Heart left ventricle (tissue), 13 donors: ENCODE measurements at regions not wholly inside any gene's neighbourhood (a gene's known extent, or its start where the extent isn't known, plus 50 kb on each side); places are given as distances from the start of the nearest gene placed in this dataset.

ENCODE experiments used
- CTCF ChIP-seq, 12 donors: fragments of 200-600 bp; sonication (generic) in 4 of 12; IDR thresholded peaks; one replicate each; pipeline versions ENCODE4 v1.5.0 to v1.8.0; 2018 to 2022; ENCODE audit warnings: antibody characterized with exemption in 12 of 12, mild to moderate bottlenecking in 5 of 12
- POLR2A ChIP-seq, 2 donors: fragments of 450-650 bp; IDR thresholded peaks; one replicate each; pipeline ENCODE4 v1.6.1; 2017; ENCODE audit warnings: antibody characterized with exemption in 2 of 2, mild to moderate bottlenecking in 2 of 2, moderate library complexity in 2 of 2
- donor health status: ischemic (EF 13 %, LVEDD 7.1; RV severe dilation, severe dysfunction).
- donor health status: DM: no; HTN: yes; CAD: no.
- donor health status: DM: no; HTN: no; CAD: no.
- donor health status: ischemic (EF 25% LVEDD 6.9; RV normal size, moderate dysfunction).
- donor health status: ischemic (EF 25% LVEDD 5.7; RV mildly dilated, moderate dysfunction).
- donor health status: ischemic (EF 35%, LVEDD 5.7; RV mildly dilated, moderate dysfunction).
- donor health status: nonischemic (EF 11% LVEDD 7.7; RV severe dilation, severe dysfunction).
- donor health status: DM: yes; HTN: yes; CAD: no.
- donor health status: PGD.
- donor health status: ischemic (EF 29% LVEDD 5.4; RV normal size, mild dysfunction).
- donor health status: nonischemic (EF 23%, LVEDD 6.1; RV moderate dilation, normal function).

DNA sequence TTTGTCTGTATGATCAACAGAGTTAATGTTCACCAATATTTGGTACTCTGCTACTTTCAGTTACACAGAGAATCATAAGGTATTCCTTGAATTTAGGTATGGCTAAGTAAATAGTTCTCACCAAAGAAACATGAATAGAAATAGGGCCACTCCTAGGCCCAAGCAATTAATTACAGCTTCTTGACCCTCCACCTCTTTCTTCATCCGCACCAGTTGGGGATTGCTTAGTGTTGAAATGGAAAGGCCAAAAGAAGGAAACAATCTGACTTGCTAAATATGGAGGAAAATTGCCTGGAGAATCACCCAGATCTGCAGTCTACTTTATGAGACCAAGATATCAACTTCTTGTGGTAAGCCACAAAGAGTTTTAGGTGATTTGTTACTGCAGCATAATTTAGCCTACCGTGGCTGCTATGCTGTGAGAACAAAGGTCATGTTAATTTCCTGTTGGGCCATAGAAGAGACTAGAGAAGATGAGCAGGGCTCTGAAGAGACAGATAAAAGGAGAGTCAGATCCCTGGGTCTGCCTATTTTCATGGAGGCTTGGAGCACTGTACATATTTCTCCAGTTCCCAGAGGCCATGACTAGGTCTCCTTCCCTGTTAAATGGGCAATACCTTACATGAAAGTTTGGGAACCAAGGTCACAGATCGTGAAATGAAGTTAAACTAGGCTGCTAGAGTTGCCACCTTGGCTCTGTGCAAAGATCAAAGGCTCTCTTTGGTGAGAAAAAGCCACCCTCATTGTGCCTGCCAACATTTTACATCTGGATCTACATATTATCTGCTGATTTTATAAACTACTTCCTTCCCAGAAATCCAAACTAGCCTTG is 93.3 kb upstream of the GDF10 start:
- TF ChIP-seq POLR2A (IDR thresholded peaks at IDR 0.05) (no peak), CTCF (IDR thresholded peaks at IDR 0.05) (no peak)
